ENCODE measurements at regions not wholly inside any gene's neighbourhood (a gene's known extent, or its start where the extent isn't known, plus 50 kb on each side); places are given as distances from the start of the nearest gene placed in this dataset.

GRCh38 chr15:96435022-96435421, 104.5 kb downstream of the NR2F2 start:
- no peaks in the 10 kb centered on the region for H4K20me1 ChIP-seq (ENCODE audit: insufficient read depth, low read length)
- TF ChIP-seq, protein P1, sequence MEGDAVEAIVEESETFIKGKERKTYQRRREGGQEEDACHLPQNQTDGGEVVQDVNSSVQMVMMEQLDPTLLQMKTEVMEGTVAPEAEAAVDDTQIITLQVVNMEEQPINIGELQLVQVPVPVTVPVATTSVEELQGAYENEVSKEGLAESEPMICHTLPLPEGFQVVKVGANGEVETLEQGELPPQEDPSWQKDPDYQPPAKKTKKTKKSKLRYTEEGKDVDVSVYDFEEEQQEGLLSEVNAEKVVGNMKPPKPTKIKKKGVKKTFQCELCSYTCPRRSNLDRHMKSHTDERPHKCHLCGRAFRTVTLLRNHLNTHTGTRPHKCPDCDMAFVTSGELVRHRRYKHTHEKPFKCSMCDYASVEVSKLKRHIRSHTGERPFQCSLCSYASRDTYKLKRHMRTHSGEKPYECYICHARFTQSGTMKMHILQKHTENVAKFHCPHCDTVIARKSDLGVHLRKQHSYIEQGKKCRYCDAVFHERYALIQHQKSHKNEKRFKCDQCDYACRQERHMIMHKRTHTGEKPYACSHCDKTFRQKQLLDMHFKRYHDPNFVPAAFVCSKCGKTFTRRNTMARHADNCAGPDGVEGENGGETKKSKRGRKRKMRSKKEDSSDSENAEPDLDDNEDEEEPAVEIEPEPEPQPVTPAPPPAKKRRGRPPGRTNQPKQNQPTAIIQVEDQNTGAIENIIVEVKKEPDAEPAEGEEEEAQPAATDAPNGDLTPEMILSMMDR (IDR thresholded peaks at IDR 0.05; ENCODE audit: borderline replicate concordance, extremely low read depth, low read length, poor library complexity, severe bottlenecking): no peak
- no peak for TF ChIP-seq EZH2 (IDR thresholded peaks at IDR 0.05; ENCODE audit: borderline replicate concordance, low read depth, low read length, severe bottlenecking)
- ATAC-seq (ENCODE audit: insufficient read depth, low read depth) (no peak), DNase-seq (no peak)
- no peaks in the 10 kb centered on the region for H3K36me3 ChIP-seq (ENCODE audit: insufficient read depth, low read length)
- no peak overlapping the region for H3K4me2 ChIP-seq (ENCODE audit: insufficient read depth, low read length)
- no peak overlapping the region for H3K4me3 ChIP-seq (ENCODE audit: low read depth in 1 of 2, low read length in 2 of 2)
- peaks cover 3% of the 10 kb centered on the region for H3K27me3 ChIP-seq (ENCODE audit: insufficient read depth, low read length, poor library complexity)
- H3K27ac ChIP-seq (ENCODE audit: low read length): no peak overlapping the region
- H3K9me3 ChIP-seq (ENCODE audit: insufficient read depth, low read length, severe bottlenecking): no peaks in the 10 kb centered on the region
- no peak overlapping the region for H3K9ac ChIP-seq (ENCODE audit: low read depth, low read length)
- H3K4me1 ChIP-seq (ENCODE audit: insufficient read depth, low read length): no peaks in the 10 kb centered on the region
- no peak overlapping the region for H2AFZ ChIP-seq (ENCODE audit: low read depth, low read length)
- H3K79me2 ChIP-seq (ENCODE audit: insufficient read depth, low read length): no peaks in the 10 kb centered on the region

DNA sequence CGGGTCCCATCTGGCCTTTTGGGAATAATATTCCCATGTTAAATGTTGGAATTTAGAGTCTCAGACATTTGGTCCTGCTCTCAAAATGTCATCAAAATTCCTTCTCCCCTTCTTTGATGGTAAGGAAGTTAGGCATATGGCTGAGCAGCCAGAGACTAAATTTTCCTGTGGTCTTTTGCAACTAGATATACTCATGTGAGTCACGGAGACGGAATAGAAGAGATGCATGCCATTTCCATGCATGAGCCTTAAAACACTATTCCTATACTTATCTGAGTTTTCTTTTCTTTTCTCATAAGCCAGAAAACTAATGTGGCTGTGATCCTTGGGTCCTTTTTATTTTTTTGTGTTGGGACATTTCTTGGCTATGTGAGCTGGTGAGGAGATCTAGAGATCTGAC, 105.3 kb downstream of the NR2F2 start:
- no peaks in the 10 kb centered on the region for H4K20me1 ChIP-seq (ENCODE audit: insufficient read depth, low read length)
- H3K9me3 ChIP-seq (ENCODE audit: insufficient read depth, low read length, severe bottlenecking): no peaks in the 10 kb centered on the region
- H3K36me3 ChIP-seq (ENCODE audit: insufficient read depth, low read length): no peaks in the 10 kb centered on the region
- H3K27ac ChIP-seq (ENCODE audit: low read length): no peak overlapping the region
- TF ChIP-seq, protein P1 (IDR thresholded peaks at IDR 0.05; ENCODE audit: borderline replicate concordance, extremely low read depth, low read length, poor library complexity, severe bottlenecking): no peak
- no peak for TF ChIP-seq EZH2 (IDR thresholded peaks at IDR 0.05; ENCODE audit: borderline replicate concordance, low read depth, low read length, severe bottlenecking)
- H3K9ac ChIP-seq (ENCODE audit: low read depth, low read length): no peak overlapping the region
- H2AFZ ChIP-seq (ENCODE audit: low read depth, low read length): no peak overlapping the region
- H3K79me2 ChIP-seq (ENCODE audit: insufficient read depth, low read length): no peaks in the 10 kb centered on the region
- no peak for DNase-seq
- H3K4me3 ChIP-seq (ENCODE audit: low read depth in 1 of 2, low read length in 2 of 2): no peak overlapping the region
- peaks cover 3% of the 10 kb centered on the region for H3K27me3 ChIP-seq (ENCODE audit: insufficient read depth, low read length, poor library complexity)
- H3K4me1 ChIP-seq (ENCODE audit: insufficient read depth, low read length): no peaks in the 10 kb centered on the region
- no peak for ATAC-seq (ENCODE audit: insufficient read depth, low read depth)
- no peak overlapping the region for H3K4me2 ChIP-seq (ENCODE audit: insufficient read depth, low read length)

DNA sequence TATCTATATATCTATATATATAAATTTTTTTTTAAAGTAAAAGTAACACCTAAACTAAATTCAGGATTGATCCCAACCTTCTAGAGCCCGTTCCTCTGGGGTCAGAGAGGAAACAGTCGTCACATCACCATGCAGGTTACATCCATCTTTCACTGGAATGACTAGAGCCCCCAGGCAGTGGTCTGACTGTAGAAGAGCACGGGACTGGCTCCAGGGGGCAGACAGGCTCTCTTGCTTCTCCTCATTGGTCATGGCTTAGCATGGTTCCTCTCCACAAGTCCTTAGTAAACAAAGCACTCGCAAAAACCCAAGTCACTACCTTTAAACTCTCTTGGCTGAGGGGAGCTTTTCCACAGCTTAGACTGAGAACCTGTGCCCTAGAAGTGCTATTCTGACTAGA, 110.5 kb downstream of the NR2F2 start:
- no peak overlapping the region for H3K9ac ChIP-seq (ENCODE audit: low read depth, low read length)
- no peak overlapping the region for H3K4me2 ChIP-seq (ENCODE audit: insufficient read depth, low read length)
- no peak overlapping the region for H3K27ac ChIP-seq (ENCODE audit: low read length)
- no peak for ATAC-seq (ENCODE audit: insufficient read depth, low read depth)
- no peaks in the 10 kb centered on the region for H4K20me1 ChIP-seq (ENCODE audit: insufficient read depth, low read length)
- H3K27me3 ChIP-seq (ENCODE audit: insufficient read depth, low read length, poor library complexity): no peaks in the 10 kb centered on the region
- no peaks in the 10 kb centered on the region for H3K36me3 ChIP-seq (ENCODE audit: insufficient read depth, low read length)
- no peaks in the 10 kb centered on the region for H3K9me3 ChIP-seq (ENCODE audit: insufficient read depth, low read length, severe bottlenecking)
- H2AFZ ChIP-seq (ENCODE audit: low read depth, low read length): no peak overlapping the region
- H3K79me2 ChIP-seq (ENCODE audit: insufficient read depth, low read length): no peaks in the 10 kb centered on the region
- H3K4me3 ChIP-seq (ENCODE audit: low read depth in 1 of 2, low read length in 2 of 2): no peak overlapping the region
- no peak for TF ChIP-seq EZH2 (IDR thresholded peaks at IDR 0.05; ENCODE audit: borderline replicate concordance, low read depth, low read length, severe bottlenecking)
- TF ChIP-seq, protein P1 (IDR thresholded peaks at IDR 0.05; ENCODE audit: borderline replicate concordance, extremely low read depth, low read length, poor library complexity, severe bottlenecking): no peak
- DNase-seq: no peak
- no peaks in the 10 kb centered on the region for H3K4me1 ChIP-seq (ENCODE audit: insufficient read depth, low read length)

- no peaks in the 10 kb centered on the region for H3K4me1 ChIP-seq (ENCODE audit: insufficient read depth, low read length)
- H3K9ac ChIP-seq (ENCODE audit: low read depth, low read length): no peak overlapping the region
- H3K27me3 ChIP-seq (ENCODE audit: insufficient read depth, low read length, poor library complexity): no peaks in the 10 kb centered on the region
- no peak overlapping the region for H3K27ac ChIP-seq (ENCODE audit: low read length)
- no peaks in the 10 kb centered on the region for H3K36me3 ChIP-seq (ENCODE audit: insufficient read depth, low read length)
- H3K4me3 ChIP-seq (ENCODE audit: low read depth in 1 of 2, low read length in 2 of 2): no peak overlapping the region
- ATAC-seq (ENCODE audit: insufficient read depth, low read depth) (no peak), DNase-seq (no peak)
- H3K9me3 ChIP-seq (ENCODE audit: insufficient read depth, low read length, severe bottlenecking): no peaks in the 10 kb centered on the region
- TF ChIP-seq, protein P1 (IDR thresholded peaks at IDR 0.05; ENCODE audit: borderline replicate concordance, extremely low read depth, low read length, poor library complexity, severe bottlenecking): no peak
- no peak for TF ChIP-seq EZH2 (IDR thresholded peaks at IDR 0.05; ENCODE audit: borderline replicate concordance, low read depth, low read length, severe bottlenecking)
- H3K79me2 ChIP-seq (ENCODE audit: insufficient read depth, low read length): no peaks in the 10 kb centered on the region
- H4K20me1 ChIP-seq (ENCODE audit: insufficient read depth, low read length): no peaks in the 10 kb centered on the region
- H2AFZ ChIP-seq (ENCODE audit: low read depth, low read length): no peak overlapping the region
- no peak overlapping the region for H3K4me2 ChIP-seq (ENCODE audit: insufficient read depth, low read length)
These were observed 111.6 kb downstream of the NR2F2 start for GRCh38 chr15:96442076-96442475.
